ENCODE measurements at regions not wholly inside any gene's neighbourhood (a gene's known extent, or its start where the extent isn't known, plus 50 kb on each side); places are given as distances from the start of the nearest gene placed in this dataset.

- H3K4me1 Mint-ChIP-seq (ENCODE audit: insufficient read depth, unreplicated experiment), result no peaks in the 10 kb centered on the region
- no TSS peak for BruUV-seq (replicated peaks)
- H3K27me3 Mint-ChIP-seq (ENCODE audit: insufficient read depth, unreplicated experiment), result no peaks in the 10 kb centered on the region
- no peak overlapping the region for H3K4me3 Mint-ChIP-seq (ENCODE audit: unreplicated experiment)
- no peaks in the 10 kb centered on the region for H3K9me3 Mint-ChIP-seq (ENCODE audit: unreplicated experiment)
- intact Hi-C loops (cut with micrococcal nuclease), result no loop called here
- POLR2A ChIA-PET, result interaction anchor here (0.7 kb wide), 1 partner anchor 10 kb away, joined by 3 read pairs; no protein-coding TSS in a partner anchor
- no peak overlapping the region for H3K27ac Mint-ChIP-seq (ENCODE audit: low read depth, unreplicated experiment)
- H3K36me3 Mint-ChIP-seq (ENCODE audit: insufficient read depth, unreplicated experiment), result peaks cover under 1% of the 10 kb centered on the region
- CTCF ChIA-PET, result interaction anchor here (0.6 to 1.1 kb wide), 2 partner anchors 416 to 692 kb away, joined by 3 read pairs; no protein-coding TSS in a partner anchor
- no peak for TF ChIP-seq CTCF (IDR thresholded peaks at IDR 0.05; ENCODE audit: unreplicated experiment)
- no peak for DNase-seq (ENCODE audit: unreplicated experiment)
Observed at GRCh38 chr2:146916914-146917313, 927.9 kb upstream of the ACVR2A start.

- no peak for DNase-seq (ENCODE audit: unreplicated experiment)
- no TSS peak for BruUV-seq (replicated peaks)
Observed at GRCh38 chr2:146913476-146913875, 931.4 kb upstream of the ACVR2A start.

GRCh38 chr2:146912536-146912935 lies 932.3 kb upstream of the ACVR2A start:
- ChIA-PET CTCF (interaction anchor here (0.6 to 1.4 kb wide), 2 partner anchors 15 to 997 kb away, joined by 3 read pairs; no protein-coding TSS in a partner anchor), POLR2A (interaction anchor here (0.6 kb wide), 1 partner anchor 107 kb away, joined by 3 read pairs; no protein-coding TSS in a partner anchor)
- intact Hi-C loops (cut with micrococcal nuclease), result no loop called here
- BruUV-seq (replicated peaks), result no TSS peak
- H3K4me1 Mint-ChIP-seq (ENCODE audit: insufficient read depth, unreplicated experiment), result no peaks in the 10 kb centered on the region
- no peak for DNase-seq (ENCODE audit: unreplicated experiment)
- no peak overlapping the region for H3K4me3 Mint-ChIP-seq (ENCODE audit: unreplicated experiment)
- H3K27ac Mint-ChIP-seq (ENCODE audit: low read depth, unreplicated experiment), result no peak overlapping the region
- no peaks in the 10 kb centered on the region for H3K36me3 Mint-ChIP-seq (ENCODE audit: insufficient read depth, unreplicated experiment)
- no peaks in the 10 kb centered on the region for H3K27me3 Mint-ChIP-seq (ENCODE audit: insufficient read depth, unreplicated experiment)
- no peaks in the 10 kb centered on the region for H3K9me3 Mint-ChIP-seq (ENCODE audit: unreplicated experiment)
- no peak for TF ChIP-seq CTCF (IDR thresholded peaks at IDR 0.05; ENCODE audit: unreplicated experiment)

More at GRCh38 chr2:146913476-146913875, 931.4 kb upstream of the ACVR2A start:
- POLR2A ChIA-PET, result interaction anchor here (0.6 kb wide), 1 partner anchor 66 kb away, joined by 4 read pairs; no protein-coding TSS in a partner anchor
- Mint-ChIP-seq H3K4me1 (ENCODE audit: insufficient read depth, unreplicated experiment) (no peaks in the 10 kb centered on the region), H3K4me3 (ENCODE audit: unreplicated experiment) (no peak overlapping the region), H3K36me3 (ENCODE audit: insufficient read depth, unreplicated experiment) (no peaks in the 10 kb centered on the region), H3K9me3 (ENCODE audit: unreplicated experiment) (no peaks in the 10 kb centered on the region), H3K27me3 (ENCODE audit: insufficient read depth, unreplicated experiment) (no peaks in the 10 kb centered on the region), H3K27ac (ENCODE audit: low read depth, unreplicated experiment) (no peak overlapping the region)
- TF ChIP-seq CTCF (IDR thresholded peaks at IDR 0.05; ENCODE audit: unreplicated experiment), result no peak
- CTCF ChIA-PET, result interaction anchor here (0.5 to 1.4 kb wide), 3 partner anchors 14 to 992 kb away, joined by 3 read pairs; no protein-coding TSS in a partner anchor
- intact Hi-C loops (cut with micrococcal nuclease), result no loop called here

GRCh38 chr2:146908776-146909175 lies 936.1 kb upstream of the ACVR2A start:
- no peak overlapping the region for H3K27ac Mint-ChIP-seq (ENCODE audit: low read depth, unreplicated experiment)
- BruUV-seq (replicated peaks), result no TSS peak
- no peak overlapping the region for H3K4me3 Mint-ChIP-seq (ENCODE audit: unreplicated experiment)

More at GRCh38 chr2:146908776-146909175, 936.1 kb upstream of the ACVR2A start:
- TF ChIP-seq CTCF (IDR thresholded peaks at IDR 0.05; ENCODE audit: unreplicated experiment), result no peak
- ChIA-PET CTCF (interaction anchor here (0.7 kb wide), 1 partner anchor 410 kb away, joined by 3 read pairs; no protein-coding TSS in a partner anchor), POLR2A (no interaction called here)
- DNase-seq (ENCODE audit: unreplicated experiment), result no peak
- Mint-ChIP-seq H3K9me3 (ENCODE audit: unreplicated experiment) (no peaks in the 10 kb centered on the region), H3K27me3 (ENCODE audit: insufficient read depth, unreplicated experiment) (no peaks in the 10 kb centered on the region), H3K4me1 (ENCODE audit: insufficient read depth, unreplicated experiment) (no peaks in the 10 kb centered on the region), H3K36me3 (ENCODE audit: insufficient read depth, unreplicated experiment) (no peaks in the 10 kb centered on the region)
- intact Hi-C loops (cut with micrococcal nuclease), result no loop called here

Data from MCF 10A (cell line).